Activated CD4-positive, alpha-beta T cell treated with anti-CD3 and anti-CD28 coated beads, Interleukin-2, amount 50 U/mL, for 16 hours (primary cell): ENCODE measurements at regions not wholly inside any gene's neighbourhood (a gene's known extent, or its start where the extent isn't known, plus 50 kb on each side); places are given as distances from the start of the nearest gene placed in this dataset.

ENCODE experiments used
- DNase-seq: peaks from one replicate; pipeline ENCODE4 v3.0.0-alpha.2; 2020

DNA sequence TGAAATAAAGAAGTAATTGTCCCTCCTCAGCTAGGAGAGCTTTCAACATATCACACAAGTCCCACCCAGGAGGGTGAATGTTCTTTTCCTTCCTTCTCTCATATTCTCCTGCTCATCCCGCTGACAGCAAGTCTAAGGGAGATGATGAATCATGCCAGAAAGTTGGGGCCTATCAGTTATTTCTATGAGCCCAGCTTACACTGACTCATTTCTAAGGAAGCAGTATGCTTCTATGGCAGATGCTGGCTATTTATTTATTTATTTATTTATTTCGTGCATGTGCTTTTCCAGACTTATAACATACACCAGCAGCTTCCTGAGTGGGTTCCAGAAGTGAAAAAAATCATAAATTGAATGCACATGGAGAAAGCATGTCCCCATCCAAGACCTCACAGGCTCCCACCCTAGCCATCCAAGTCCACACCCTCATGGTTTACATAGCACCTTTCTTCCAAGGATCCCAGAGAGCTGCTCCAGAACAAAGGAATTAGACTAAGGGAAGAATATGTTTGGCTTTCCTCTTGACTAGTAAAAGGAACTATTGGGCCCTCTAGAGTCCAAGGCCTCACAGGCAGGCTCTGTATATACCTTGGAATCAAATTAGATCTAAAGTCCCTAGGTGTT lies 1074.2 kb upstream of the ZEB2 start:
- no peak for DNase-seq

DNA sequence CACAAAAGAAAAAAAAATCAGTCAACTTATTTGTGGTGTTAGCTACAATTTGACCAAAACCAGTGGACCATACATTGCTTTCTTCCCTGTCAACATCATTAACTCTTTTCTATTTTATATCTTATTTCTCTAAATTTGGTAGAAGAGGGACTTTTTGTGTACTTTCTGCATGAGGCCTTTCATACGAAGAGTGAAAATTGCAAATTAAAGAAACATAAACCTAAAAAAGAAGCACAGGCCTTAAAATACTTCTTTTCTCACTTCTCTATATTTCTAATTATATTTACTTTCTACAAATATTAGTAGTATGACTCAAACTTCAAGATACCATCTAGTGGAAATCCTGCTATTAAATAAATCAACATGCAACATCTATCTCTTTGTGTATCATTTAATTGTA lies 1073.4 kb upstream of the ZEB2 start:
- DNase-seq, result no peak

DNA sequence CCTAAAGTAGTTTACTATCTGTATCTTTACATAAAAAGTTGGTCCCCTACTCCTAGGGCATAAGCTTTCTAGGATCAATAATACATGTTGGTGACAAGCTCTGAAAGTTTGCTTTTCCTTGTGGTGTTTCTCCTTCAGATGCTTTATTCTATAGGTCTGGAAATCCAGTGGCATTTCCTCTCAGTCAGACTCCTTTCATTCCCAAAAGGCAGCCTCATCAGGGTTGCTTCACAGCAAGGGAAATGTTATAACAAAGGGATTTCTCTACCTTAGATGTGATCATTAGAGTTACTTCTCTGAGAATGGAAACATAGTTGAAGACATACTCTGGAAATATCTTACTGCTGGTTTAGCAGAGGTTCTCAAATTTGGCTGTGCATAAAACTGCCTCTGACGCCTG lies 1072.4 kb upstream of the ZEB2 start:
- DNase-seq, result no peak

DNA sequence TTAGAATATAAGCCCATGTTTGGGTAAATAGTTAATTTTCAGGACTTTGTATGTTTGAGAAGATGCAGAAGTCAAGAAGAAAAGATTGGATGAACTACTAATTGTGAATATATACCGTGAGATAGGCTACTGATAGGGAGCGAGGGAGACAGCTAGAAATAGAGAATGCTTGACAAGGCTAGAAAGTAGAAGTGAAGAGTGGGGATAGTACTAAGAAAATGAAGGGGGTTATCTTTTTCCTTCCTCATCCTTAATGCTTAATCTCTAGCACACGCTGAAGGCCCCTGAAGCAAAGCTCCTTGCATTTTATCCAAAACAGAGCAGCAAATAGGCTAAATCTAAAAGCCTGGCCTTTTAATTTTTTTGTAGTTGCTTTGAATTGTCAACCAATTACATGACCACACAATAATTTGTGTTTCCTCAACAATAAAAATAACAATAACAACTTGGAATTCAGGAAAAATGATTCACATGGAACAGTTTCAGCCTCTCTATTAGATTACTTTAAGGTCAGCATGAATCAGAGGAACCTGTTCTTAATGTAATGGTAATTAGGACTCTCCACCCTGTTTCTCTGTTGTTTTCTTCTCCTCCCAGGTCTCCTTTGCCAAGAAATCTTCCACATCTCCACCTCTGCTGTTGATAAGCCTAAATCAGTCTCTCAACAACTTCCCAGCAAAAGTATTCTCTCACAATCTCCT lies 1071.3 kb upstream of the ZEB2 start:
- no peak for DNase-seq

DNA sequence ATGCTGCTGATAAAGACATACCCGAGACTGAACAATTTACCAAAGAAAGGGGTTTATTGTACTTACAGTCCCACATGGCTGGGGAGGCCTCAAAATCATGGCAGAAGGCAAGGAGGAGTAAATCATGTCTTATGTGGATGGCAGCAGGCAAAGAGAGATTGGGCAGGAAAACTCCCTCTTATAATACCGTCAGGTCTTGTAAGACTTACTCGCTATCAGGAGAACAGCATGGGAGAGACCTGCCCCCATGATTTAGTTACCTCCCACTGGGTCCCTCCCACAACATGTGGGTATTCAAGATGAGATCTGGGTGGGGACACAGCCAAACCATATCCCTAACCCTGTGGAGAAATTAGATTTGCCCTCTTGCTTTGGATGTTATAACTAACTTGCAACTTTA lies 1068.0 kb upstream of the ZEB2 start:
- no peak for DNase-seq

DNA sequence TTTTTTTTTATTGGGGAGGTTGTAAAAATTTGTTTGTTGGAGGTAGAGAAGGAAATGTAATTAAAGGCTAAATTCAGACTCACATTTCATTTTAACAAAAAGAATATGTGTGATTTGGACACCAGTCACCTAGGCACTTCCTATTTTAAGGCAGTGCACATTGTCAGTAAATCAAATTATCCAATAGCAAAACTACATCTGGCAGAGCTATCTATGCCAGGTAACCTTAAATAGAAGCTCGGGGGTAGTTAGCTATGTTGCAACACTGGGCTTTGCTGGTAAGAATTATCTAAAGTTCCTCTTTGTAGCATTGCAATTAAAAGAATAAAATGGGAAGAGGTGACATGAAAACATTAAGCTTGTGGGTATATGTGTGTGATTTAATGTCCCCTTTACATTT lies 1064.4 kb upstream of the ZEB2 start:
- no peak for DNase-seq

DNA sequence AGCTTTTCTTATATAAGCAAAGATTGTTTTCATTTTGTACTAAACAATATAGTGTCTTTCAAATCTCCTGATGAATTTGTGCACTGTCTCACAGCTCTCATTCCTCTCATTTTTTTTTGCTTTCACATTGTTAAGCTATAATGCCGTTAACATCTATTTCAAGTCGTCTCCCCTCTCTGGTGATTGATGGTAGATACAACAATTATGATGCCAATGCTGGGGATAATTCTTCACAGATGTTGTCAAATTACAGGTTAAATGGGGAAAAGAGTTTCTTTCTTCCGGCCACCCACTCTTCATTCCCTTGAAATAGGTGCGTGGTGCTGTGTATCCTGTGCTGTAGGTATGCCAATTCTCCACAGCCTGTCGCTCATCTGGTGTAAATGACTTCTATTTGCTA lies 1053.7 kb upstream of the ZEB2 start:
- DNase-seq, result no peak

DNA sequence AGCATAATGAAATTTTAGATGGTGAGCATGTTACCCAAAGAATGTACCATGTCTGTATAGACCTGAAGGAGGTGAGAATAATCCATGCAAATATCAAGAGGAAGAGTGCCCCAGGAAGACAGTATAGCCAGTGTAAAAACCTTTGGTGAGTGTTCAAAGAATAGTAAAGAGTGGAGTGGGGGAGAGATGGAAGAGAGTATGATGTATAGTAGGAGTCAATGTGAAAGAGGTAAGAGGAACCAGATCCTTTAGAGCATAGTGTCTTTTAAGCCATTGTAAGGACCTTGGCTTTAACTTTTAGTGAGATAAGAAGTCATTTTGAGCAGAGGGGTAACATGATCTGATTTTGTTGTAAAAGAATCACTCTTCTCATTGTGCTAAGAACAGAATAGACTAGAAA lies 1052.3 kb upstream of the ZEB2 start:
- no peak for DNase-seq

DNA sequence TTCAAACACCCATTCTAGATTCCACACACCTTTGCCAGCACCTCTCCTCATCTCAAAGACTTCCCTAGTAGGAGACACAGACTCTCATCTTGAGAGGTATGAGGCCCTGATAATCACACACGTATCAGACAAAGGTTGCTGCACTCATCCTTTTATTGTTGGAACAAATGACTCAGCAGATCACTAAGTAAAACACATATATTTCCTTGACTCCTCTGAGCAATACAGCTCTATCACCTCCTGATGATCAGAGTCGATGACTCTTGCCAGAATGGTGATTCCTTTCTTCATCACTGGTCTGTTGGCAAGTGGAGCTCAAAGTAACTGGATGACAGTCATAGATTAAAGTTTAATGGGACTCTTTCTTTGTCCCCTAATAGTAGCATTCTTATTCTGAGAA lies 1049.2 kb upstream of the ZEB2 start:
- no peak for DNase-seq

DNA sequence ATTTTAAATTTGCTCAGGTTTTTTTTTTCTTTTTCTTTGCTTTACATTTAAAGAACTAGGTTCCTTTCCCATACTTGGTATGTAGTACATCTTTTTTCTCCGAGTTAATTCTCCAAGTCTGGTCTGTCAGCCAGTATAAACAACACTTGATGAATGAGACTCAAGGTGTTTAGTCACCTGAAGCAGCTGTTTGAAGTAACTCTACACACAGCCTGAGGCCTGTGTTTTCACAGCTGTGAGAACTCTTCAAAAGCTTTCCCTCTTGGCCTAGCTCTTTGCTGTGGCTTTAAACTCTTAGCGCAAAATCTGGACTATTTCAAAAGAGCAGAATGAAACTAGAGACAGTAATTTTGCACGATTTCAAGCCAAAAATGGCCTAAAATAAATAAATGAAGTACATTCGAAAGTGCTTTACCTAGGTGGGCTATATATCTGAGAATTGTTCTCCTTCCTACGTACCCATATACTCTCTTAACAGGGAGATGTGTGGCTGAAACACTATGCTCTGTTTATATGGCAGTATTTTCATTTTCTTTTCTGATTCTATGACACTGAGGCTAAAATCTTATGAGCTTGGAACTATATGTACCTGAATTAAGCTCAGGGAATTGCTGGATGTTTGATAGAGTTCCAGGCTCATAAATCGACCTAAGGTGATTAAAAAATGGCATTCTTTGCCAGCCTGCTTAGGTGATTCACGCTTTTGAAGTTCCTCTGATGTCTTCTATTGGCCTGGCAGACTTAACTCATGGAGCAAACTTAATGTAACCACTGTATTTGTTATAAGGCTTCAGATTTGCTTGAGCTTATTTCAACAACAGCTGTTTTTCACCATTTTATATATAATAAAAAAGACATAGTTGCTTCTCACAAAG lies 1044.1 kb upstream of the ZEB2 start:
- no peak for DNase-seq

DNA sequence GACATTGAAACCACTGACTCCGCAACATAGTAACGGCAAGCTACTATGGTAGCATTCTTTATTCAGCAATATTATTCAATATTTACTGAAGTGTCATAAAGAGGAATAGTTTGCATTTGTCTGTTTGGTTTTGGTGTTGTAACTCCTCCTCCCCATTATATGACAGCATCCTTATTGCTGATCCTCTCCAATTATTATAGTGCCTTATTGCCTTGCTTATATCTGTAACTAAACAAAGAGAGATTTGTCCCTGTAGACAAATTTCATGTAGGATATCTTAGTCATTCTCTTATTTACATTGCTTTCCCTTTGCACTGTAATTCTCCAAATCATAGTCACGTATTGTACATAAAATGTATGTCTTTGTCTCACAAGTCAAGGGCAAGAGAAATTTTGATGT lies 1041.2 kb upstream of the ZEB2 start:
- DNase-seq, result no peak

DNA sequence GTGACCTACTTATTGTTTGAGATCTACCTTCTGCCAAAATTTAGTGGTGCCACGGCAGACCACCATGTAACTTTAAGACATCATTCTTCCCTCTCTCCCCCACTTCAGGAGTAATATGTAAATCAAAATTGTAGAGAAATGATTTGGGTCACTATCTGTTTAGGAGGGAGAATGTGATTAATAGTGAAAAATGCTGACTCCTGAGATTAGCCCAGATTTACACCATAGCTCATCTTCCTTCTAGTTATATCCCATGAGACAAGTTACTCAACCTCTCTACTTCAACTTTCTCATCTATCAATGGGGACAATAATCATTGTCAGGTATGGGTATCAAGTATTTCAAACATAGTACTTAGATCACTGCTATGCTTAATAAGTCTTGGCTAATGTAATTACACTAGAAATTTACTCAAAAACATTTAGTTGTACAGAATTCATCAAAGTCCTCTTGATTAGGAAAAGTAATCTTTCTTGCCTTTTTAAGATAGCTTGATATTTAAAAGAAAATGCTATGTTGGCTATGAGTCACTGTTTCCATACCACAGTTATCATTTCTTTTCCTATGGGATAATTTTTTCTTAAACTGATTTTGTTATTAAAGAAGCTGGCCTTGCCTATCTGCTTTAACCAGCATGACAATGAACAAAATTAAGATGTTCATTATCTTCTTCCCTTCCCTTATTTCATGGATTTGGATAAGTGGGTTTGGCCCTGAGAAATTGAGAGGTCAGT lies 1038.9 kb upstream of the ZEB2 start:
- no peak for DNase-seq

DNA sequence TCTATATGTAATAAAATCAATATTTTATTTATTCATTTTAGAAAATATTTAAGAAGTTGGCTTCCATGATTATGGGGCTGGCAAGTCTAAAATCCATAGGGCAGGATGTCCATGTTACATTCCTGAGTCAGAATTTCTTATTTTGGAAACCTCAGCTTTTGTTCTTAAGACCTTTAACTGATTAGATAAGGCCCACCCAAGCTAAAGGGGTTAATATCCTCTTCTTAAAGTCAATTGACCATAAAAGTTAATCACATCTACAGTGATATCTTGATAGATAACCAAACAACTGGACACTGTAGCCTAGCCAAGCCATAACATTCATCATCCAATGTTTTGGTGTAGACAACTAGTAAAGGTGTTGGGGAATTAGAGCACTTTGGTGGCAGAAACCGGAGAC lies 1035.4 kb upstream of the ZEB2 start:
- DNase-seq, result no peak

DNA sequence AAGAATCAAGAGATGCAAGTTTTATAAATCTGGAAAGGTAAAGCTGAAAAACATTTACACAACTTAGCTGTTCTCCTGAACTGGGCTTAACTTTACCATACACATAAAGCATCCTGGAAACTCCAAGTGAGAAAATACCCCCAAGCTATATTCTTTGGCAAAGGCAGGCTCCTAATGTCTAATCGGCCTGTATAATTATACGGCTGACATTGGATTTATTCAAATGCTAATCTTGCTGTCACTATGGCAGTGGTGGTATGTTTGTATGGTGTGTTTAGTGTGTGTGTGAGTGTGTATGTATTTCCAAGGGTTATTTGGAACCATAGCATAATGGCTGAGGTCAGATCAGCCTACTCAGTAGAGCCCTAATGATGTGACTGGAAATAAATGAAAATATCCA lies 1031.8 kb upstream of the ZEB2 start:
- DNase-seq, result no peak

DNA sequence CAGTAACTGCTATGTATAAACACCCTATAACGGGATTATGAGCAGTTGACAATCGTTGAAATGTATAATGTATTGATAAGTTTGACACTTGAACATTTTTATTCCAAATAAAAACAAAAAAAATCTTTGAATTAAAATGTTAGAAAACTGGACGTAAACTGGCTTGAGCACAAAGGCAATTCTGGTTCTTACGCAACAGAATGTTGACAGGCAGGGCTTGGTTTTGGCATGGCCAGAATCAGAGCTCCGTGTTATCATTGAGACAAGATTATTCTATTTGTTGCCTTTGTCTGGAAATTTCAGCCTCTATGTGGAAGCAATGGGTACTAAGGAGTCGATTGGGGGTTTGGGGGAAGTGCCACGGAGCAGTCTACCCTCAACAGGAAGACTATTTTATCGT lies 1028.6 kb upstream of the ZEB2 start:
- DNase-seq, result no peak

DNA sequence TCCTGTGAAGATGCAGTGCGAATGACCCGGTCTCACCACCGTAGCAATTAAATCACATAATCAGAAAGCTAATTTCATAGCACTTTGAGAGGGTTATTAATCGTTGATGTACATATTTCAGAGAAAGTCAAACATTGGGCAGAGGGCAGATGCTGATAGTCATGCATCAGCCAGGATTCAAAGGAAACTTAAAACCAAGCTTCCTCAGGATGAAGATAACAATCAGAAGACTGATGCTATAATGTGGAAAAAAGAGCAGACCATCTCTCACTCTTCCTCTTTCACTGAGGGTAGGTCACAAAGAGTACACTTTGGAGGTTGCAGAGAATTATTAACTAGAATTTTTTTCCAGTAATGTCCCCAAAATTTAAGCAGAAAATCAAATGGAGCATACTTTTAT lies 1027.7 kb upstream of the ZEB2 start:
- no peak for DNase-seq

DNA sequence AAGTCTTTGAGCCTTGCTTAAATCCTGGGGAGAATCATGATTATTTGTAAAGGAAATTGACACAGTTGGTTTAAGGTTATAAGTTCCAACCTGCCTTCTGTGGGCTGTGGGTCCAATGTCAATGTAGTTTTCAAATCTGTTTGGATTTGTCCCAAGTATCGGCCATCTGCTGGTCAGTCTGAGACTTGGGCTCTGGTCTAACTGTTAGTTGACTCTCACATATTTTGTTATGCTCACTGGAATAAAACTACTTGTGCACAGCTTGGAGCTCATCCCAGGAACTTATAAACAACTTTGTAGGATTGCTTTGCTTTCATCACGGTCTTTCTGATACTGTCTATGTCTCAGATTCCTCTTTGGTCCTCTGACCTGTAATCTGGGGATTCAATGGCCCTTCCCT lies 1026.2 kb upstream of the ZEB2 start:
- no peak for DNase-seq

DNA sequence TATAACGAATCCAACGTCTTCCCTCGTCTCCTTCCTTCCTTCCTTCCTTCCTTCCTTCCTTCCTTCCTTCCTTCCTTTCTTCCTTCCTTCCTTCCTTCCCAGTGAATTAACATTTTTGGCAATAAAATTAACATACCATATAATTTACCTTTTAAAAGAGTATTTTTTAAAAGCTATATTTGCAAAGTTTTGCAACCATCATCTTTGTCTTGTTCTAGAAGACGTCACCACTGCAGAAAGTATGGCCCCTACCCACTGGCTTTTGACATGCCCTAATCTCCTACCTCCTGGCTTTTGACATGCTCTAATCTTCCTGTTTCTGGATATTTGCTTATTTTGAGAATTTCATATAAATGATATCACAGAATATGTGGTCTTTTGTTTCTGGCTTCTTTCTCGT lies 1023.9 kb upstream of the ZEB2 start:
- no peak for DNase-seq

DNA sequence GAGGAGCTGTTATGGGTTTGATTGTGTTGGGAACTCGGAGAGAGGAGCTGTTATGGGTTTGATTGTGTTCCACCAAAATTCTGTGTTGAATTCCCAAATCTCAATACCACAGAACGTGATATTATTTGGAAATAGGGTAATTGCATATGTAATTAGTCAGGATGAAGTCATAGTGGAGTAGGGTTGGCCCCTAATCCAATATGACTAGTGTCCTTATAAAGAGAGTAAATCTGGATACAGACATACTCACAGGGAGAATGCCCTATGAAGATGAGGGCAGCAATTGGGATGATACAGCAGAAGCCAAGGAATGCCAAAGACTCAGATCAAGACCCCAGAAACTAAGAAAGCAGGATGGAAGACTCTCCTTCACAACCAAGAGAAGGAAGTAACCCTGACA lies 1023.2 kb upstream of the ZEB2 start:
- no peak for DNase-seq

DNA sequence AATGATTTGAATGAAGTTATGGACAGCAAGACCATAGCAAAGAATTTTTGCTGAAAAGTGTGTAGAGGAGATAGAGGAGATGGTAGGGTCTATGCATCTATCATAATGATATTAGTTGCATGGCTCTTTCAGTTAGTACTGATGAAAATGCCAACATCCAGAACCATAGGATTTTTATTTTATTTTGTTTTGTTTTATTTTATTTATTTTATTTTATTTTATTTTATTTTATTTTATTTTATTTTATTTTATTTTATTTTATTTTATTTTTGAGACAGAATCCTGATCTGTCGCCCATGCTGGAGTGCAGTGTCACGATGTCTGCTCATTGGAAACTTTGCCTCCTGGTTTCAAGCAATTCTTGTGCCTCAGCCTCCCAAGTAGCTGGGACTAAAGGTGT lies 1021.1 kb upstream of the ZEB2 start:
- DNase-seq, result no peak

DNA sequence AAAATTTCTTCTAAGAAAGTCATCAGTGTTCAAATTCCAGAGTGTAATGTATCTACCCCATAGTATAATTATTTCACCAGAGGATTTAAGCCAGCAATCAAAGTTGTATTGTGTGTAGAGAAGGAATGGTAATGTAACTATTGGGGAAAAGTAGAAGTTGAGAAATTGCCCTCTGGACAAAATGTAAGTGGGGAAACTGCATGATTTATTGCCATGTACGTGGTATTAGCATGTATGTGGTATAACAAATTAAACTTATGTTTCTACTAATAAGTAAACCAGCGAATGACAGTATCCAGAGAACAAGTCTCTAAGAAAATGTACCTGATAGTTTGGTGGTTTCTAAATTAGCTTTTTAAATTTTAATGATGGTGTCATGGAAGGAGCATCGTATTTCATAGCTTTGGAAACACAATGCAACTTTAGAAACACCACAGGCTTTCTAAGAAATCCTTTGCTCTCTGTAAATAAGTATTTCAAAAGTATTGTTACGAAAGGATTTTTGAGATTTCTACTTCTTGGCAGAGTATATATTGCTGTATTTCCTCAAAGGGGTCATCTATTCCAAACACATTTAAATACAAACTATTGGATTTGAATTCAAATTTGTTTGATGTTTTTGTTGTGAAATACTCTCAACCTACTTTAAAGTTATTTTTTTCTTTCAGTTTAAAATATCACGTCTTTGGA lies 1018.9 kb upstream of the ZEB2 start:
- DNase-seq, result no peak

DNA sequence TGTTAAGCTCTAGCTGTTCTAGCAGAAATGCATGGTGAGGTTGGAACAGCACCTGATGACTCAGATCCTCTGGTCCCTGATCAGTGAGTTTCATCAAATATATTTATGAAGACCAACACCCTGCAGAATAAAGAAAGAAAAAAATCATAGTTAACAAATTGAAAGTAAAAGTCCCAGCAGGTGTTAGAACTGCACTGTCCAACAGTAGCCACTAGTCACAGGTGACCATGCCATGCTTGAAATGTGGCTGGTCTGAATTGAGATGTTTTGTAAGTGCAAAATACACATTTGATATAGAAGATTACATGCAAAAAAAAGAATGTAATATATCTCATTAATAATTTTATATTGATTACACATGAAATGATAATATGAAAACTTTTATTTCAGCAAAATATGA lies 1010.7 kb upstream of the ZEB2 start:
- no peak for DNase-seq

DNA sequence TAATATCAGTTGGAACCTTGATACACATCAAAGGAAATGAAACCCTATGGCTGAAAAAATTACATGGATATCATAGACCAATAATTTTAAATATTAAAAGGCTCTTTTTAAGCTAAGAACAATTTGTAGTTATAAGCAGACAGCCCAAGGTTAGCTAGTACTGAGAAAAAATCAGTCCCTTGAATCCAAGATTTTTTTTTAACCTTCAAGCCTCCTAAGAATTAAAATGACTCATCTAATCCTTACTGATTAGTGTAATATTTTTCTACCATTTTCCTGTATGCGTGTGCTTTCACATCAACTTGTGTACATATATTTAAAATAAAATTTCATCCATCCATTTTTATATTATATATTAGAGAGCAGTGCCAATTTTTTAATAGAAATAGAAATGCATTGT lies 1004.9 kb upstream of the ZEB2 start:
- DNase-seq, result no peak
